ENCODE measurements at regions not wholly inside any gene's neighbourhood (a gene's known extent, or its start where the extent isn't known, plus 50 kb on each side); places are given as distances from the start of the nearest gene placed in this dataset.
A peak's percentile ranks its signal among the peaks of the same experiment; 100 is the strongest.

GRCh38 chr11:131129474-131129873 lies 213.2 kb upstream of the SNX19 start:
- no peak for TF ChIP-seq CTCF (IDR thresholded peaks at IDR 0.05; ENCODE audit: insufficient read depth, low read depth, low read length, missing control alignments)
- H3K4me3 ChIP-seq (ENCODE audit: low read length): no peak overlapping the region
- DNase-seq (ENCODE audit: low read depth): no peak

DNA sequence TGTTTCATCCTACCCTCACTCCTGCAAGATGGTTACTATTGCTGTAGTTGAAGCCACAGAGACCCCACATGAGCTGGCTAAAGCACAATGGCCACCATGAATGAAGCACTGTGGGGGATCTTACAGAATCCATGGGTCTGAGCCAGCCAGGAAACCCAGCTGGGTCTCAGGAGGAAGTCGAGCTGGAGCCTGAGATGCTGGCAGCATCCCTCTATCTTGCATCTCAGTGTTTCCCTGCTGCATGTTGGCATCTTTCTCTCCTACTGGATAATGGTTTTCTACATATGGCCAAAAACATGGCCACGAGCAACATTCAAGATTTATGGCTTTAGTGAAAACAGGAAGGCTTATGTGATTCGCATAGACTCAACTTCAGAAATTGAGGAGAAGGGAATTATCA lies 219.3 kb upstream of the SNX19 start:
- no peak overlapping the region for H3K4me3 ChIP-seq (ENCODE audit: low read length)
- no peak for TF ChIP-seq CTCF (IDR thresholded peaks at IDR 0.05; ENCODE audit: insufficient read depth, low read depth, low read length, missing control alignments)
- no peak for DNase-seq (ENCODE audit: low read depth)

DNA sequence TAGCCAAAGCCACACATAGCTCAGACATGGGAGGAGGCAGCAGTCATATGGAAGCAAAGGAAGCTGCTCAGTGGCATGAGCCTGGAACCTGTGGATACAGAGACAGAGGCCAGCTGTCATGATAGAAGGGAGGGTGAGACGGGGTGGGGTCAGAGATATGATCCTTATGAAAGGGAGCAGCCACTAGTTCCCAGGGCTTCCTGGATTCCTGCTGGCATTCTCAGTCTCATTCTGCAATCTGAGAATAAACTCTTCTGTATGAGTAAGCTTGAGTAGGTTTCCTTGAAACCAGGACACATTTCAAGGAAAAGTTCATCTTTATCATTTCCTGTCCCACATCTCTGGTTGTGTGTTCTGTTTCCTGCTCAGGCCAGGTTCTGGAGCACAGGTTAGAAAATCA lies 220.2 kb upstream of the SNX19 start:
- no peak for TF ChIP-seq CTCF (IDR thresholded peaks at IDR 0.05; ENCODE audit: insufficient read depth, low read depth, low read length, missing control alignments)
- DNase-seq (ENCODE audit: low read depth): peak; percentile 52
- H3K4me3 ChIP-seq (ENCODE audit: low read length): no peak overlapping the region

GRCh38 chr11:131137046-131137445 lies 220.8 kb upstream of the SNX19 start:
- TF ChIP-seq CTCF (IDR thresholded peaks at IDR 0.05; ENCODE audit: insufficient read depth, low read depth, low read length, missing control alignments): no peak
- no peak overlapping the region for H3K4me3 ChIP-seq (ENCODE audit: low read length)

GRCh38 chr11:131138731-131139130 lies 222.5 kb upstream of the SNX19 start:
- no peak overlapping the region for H3K4me3 ChIP-seq (ENCODE audit: low read length)
- no peak for TF ChIP-seq CTCF (IDR thresholded peaks at IDR 0.05; ENCODE audit: insufficient read depth, low read depth, low read length, missing control alignments)
- DNase-seq (ENCODE audit: low read depth): no peak

More at GRCh38 chr11:131137046-131137445, 220.8 kb upstream of the SNX19 start:
- DNase-seq (ENCODE audit: low read depth): peak; percentile 12

- TF ChIP-seq CTCF (IDR thresholded peaks at IDR 0.05; ENCODE audit: insufficient read depth, low read depth, low read length, missing control alignments): no peak
- H3K4me3 ChIP-seq (ENCODE audit: low read length): no peak overlapping the region
- DNase-seq (ENCODE audit: low read depth): no peak
Measured at GRCh38 chr11:131145791-131146190, 224.6 kb upstream of the NTM start.

DNA sequence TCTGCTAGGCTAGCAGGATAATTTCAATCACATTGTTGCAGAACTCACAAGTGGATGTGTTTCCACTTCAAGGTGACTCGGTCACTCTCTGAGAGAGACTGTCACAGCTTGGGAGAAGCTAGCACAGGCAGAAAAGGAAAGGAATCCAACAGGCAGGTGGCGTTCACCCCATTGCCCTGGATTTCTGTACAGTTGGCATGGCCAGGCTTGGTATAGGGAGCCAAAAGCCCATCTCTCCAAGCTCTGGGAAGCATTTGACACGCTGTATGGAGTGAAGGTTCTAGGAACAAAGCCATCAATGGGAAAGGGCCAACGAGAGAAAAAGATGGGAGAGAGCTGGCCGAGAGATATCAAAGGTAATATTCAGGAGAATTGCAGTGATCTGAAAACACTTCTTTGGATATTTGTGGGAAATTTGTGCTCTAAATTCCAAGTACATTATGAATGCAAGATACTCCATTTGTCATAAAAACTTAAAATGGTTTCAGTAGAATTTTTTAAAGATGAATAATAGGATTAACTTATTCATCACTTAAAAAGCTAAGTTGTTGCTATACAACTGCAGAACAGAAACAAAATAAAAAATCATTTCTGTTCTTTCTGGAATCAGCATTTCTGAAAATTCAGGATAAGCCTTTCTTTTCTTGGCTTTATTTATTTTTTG lies 223.5 kb upstream of the NTM start:
- no peak for TF ChIP-seq CTCF (IDR thresholded peaks at IDR 0.05; ENCODE audit: insufficient read depth, low read depth, low read length, missing control alignments)
- H3K4me3 ChIP-seq (ENCODE audit: low read length): no peak overlapping the region
- no peak for DNase-seq (ENCODE audit: low read depth)
